ENCODE measurements at regions not wholly inside any gene's neighbourhood (a gene's known extent, or its start where the extent isn't known, plus 50 kb on each side); places are given as distances from the start of the nearest gene placed in this dataset.
A peak's percentile ranks its signal among the peaks of the same experiment; 100 is the strongest.

DNA sequence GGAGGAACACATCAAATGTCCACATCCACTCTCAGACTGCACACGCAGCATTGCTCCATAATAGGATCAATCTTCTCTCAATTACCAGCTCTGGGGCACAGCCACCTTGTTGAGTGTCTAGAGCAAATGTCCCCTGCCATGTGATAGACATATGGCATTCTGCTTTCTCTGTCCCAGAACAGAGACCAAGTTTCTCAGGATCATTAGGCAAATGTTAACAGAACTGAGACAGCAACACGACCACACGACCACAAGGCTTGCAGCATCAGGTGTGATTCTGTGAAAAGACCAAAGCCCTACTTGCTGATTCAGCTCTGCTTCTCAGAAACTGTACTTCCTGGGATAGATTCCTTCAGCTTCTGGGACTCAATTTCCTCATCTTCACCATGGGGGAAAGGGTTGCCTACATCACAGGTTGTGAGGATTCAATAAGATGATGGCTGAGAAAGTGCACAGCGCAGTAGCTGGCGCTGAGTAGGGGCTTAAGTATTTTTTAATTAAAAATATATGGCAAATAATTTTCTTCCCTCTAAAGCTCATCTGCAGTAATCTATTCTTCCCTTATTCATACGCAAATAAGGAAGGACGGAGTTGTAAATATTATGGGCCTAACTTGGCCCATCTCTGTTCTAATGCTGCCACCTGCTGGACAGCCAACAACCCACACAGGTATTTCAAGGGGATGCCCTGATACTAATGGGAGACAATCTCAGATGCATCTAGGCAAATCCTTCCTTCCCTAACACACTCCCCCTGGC lies 54.3 kb upstream of the USP47 start:
- Histone ChIP-seq H3K27ac (ENCODE audit: low read length) (no peak overlapping the region), H3K27me3 (ENCODE audit: control insufficient read depth, insufficient read depth, low read length) (no peaks in the 10 kb centered on the region), H3K36me3 (ENCODE audit: control insufficient read depth, insufficient read depth, low read length) (no peaks in the 10 kb centered on the region), H3K9me3 (ENCODE audit: control insufficient read depth, insufficient read depth, low read depth, low read length) (no peaks in the 10 kb centered on the region), H3K4me3 (ENCODE audit: low read depth in 2 of 2, low read length in 2 of 2) (no peak overlapping the region), H3K4me1 (ENCODE audit: control insufficient read depth, insufficient read depth, low read length) (no peaks in the 10 kb centered on the region; the same call in 1 of the 2 replicates)
- no TSS peak for BruUV-seq (replicated peaks)
- TF ChIP-seq CTCF (IDR thresholded peaks at IDR 0.05), result peak; percentile 83
- no peak for TF ChIP-seq SIN3A (IDR thresholded peaks at IDR 0.05; ENCODE audit: borderline replicate concordance, insufficient read depth, low read depth, low read length)
- peak; percentile 97 for ATAC-seq
- POLR2A ChIA-PET, result interaction anchor here (0.5 kb wide), 1 partner anchor 810 kb away, joined by 13 read pairs; no protein-coding TSS in a partner anchor
- in situ Hi-C loops (cut with HindIII; ENCODE audit: low pct_unique_long_range_greater_than_20kb, low sequenced_read_pairs), result no loop called here
- CTCF ChIA-PET, result interaction anchor here (0.7 to 2.0 kb wide), 6 partner anchors 165 to 1017 kb away, joined by 4 to 13 read pairs (median 5); partner anchors contain the start of gene GALNT18
- peak; percentile 59 for DNase-seq (ENCODE audit: low read depth, low spot score)
- intact Hi-C loops (cut with micrococcal nuclease; ENCODE audit: unreplicated experiment), result loop anchor here (2.0 to 10.0 kb wide), 5 partner anchors 165 to 1013 kb away; partner anchors contain the start of gene GALNT18

DNA sequence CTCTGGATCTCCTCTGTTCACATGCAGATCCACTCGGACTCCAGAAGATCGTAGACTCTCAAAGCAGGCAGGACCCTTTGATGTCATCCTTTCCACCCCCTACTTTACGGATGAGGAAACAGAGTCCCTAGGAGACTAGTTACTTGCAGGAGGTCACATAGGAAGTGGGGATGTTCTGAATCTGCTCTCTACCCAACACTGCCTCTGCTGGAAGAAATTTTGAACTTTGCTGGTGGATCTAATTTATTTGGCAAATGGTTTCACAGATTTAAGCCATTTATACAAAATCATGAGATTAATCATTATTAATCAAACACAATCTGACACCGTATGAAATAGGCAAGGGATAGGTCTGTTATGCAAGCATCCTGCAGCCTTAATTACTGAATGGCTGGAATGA lies 55.0 kb upstream of the USP47 start:
- Histone ChIP-seq H3K27ac (ENCODE audit: low read length) (no peak overlapping the region), H3K36me3 (ENCODE audit: control insufficient read depth, insufficient read depth, low read length) (no peaks in the 10 kb centered on the region), H3K9me3 (ENCODE audit: control insufficient read depth, insufficient read depth, low read depth, low read length) (no peaks in the 10 kb centered on the region), H3K4me3 (ENCODE audit: low read depth in 2 of 2, low read length in 2 of 2) (no peak overlapping the region), H3K4me1 (ENCODE audit: control insufficient read depth, insufficient read depth, low read length) (no peaks in the 10 kb centered on the region; the same call in 1 of the 2 replicates), H3K27me3 (ENCODE audit: control insufficient read depth, insufficient read depth, low read length) (peaks cover 3% of the 10 kb centered on the region)
- no TSS peak for BruUV-seq (replicated peaks)
- intact Hi-C loops (cut with micrococcal nuclease; ENCODE audit: unreplicated experiment) (loop anchor here (1.0 to 10.0 kb wide), 6 partner anchors 164 to 1012 kb away; partner anchors contain the start of gene GALNT18), in situ Hi-C loops (cut with HindIII; ENCODE audit: low pct_unique_long_range_greater_than_20kb, low sequenced_read_pairs) (no loop called here)
- DNase-seq (ENCODE audit: low read depth, low spot score) (no peak), ATAC-seq (no peak)
- CTCF ChIA-PET, result interaction anchor here (1.0 to 2.0 kb wide), 4 partner anchors 165 to 1016 kb away, joined by 4 to 13 read pairs (median 8); partner anchors contain the start of gene GALNT18
- TF ChIP-seq REST (IDR thresholded peaks at IDR 0.05; ENCODE audit: insufficient read depth in 1 of 2, low read depth in 2 of 2, low read length in 1 of 2), result no peak
- TF ChIP-seq CTCF (IDR thresholded peaks at IDR 0.05), result peak; percentile 70
- POLR2A ChIA-PET, result no interaction called here
